ENCODE measurements at regions not wholly inside any gene's neighbourhood (a gene's known extent, or its start where the extent isn't known, plus 50 kb on each side); places are given as distances from the start of the nearest gene placed in this dataset.
A peak's percentile ranks its signal among the peaks of the same experiment; 100 is the strongest.

DNA sequence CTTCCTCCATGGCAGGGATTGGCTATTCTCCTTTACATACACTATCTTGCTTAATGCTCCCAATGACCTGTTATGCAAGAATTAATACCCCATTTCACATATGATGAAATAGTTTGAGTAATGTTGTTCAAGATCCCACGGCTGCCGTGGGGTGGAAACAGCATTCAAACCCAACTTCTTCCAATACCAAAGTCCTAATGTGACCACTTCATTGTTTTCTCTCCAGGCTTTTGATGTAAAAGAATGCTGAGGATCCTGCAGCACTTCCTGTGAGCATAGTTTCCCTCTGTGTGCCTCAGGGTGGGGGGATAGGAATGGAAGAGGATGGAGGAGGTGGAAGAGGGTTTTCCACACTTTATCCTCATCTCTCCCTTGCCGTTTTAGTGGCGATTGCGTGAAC lies 199.4 kb downstream of the IRS1 start (continued):
- TF ChIP-seq ZNF576 (CRISPR knock-in tag; IDR thresholded peaks at IDR 0.05) = no peak
- 0 out of 2 replicates have a peak, but pooled peaks have one; percentile 25 for TF ChIP-seq ZSCAN9 (CRISPR knock-in tag; IDR thresholded peaks at IDR 0.05; ENCODE audit: borderline replicate concordance)
- peak; percentile 54; the same call in 1 of the 2 replicates for TF ChIP-seq HOXA5 (CRISPR knock-in tag; IDR thresholded peaks at IDR 0.05)
- TF ChIP-seq ARID3A (IDR thresholded peaks at IDR 0.05; ENCODE audit: low read depth, low read length) = peak; percentile 54; the same call in 1 of the 2 replicates
- no peak for TF ChIP-seq ELK4 (CRISPR knock-in tag; IDR thresholded peaks at IDR 0.05; ENCODE audit: borderline replicate concordance)
- TF ChIP-seq, protein P1, sequence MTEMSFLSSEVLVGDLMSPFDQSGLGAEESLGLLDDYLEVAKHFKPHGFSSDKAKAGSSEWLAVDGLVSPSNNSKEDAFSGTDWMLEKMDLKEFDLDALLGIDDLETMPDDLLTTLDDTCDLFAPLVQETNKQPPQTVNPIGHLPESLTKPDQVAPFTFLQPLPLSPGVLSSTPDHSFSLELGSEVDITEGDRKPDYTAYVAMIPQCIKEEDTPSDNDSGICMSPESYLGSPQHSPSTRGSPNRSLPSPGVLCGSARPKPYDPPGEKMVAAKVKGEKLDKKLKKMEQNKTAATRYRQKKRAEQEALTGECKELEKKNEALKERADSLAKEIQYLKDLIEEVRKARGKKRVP (CRISPR knock-in tag; IDR thresholded peaks at IDR 0.05) = peak in 1 of 2 experiments; percentile 91; a peak in 2 of 4 replicates
- no peak for TF ChIP-seq GPN1 (CRISPR knock-in tag; IDR thresholded peaks at IDR 0.05; ENCODE audit: borderline replicate concordance)
- TF ChIP-seq ZBTB3 (CRISPR knock-in tag; IDR thresholded peaks at IDR 0.05; ENCODE audit: borderline replicate concordance, low read depth) = no peak
- no peak for TF ChIP-seq ZNF720 (CRISPR knock-in tag; IDR thresholded peaks at IDR 0.05)
- TF ChIP-seq, protein P2, sequence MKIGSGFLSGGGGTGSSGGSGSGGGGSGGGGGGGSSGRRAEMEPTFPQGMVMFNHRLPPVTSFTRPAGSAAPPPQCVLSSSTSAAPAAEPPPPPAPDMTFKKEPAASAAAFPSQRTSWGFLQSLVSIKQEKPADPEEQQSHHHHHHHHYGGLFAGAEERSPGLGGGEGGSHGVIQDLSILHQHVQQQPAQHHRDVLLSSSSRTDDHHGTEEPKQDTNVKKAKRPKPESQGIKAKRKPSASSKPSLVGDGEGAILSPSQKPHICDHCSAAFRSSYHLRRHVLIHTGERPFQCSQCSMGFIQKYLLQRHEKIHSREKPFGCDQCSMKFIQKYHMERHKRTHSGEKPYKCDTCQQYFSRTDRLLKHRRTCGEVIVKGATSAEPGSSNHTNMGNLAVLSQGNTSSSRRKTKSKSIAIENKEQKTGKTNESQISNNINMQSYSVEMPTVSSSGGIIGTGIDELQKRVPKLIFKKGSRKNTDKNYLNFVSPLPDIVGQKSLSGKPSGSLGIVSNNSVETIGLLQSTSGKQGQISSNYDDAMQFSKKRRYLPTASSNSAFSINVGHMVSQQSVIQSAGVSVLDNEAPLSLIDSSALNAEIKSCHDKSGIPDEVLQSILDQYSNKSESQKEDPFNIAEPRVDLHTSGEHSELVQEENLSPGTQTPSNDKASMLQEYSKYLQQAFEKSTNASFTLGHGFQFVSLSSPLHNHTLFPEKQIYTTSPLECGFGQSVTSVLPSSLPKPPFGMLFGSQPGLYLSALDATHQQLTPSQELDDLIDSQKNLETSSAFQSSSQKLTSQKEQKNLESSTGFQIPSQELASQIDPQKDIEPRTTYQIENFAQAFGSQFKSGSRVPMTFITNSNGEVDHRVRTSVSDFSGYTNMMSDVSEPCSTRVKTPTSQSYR (CRISPR knock-in tag; IDR thresholded peaks at IDR 0.05; ENCODE audit: borderline replicate concordance) = peak; percentile 65; the same call in 1 of the 2 replicates
- TF ChIP-seq NONO (IDR thresholded peaks at IDR 0.05) = no peak
- TF ChIP-seq NONO (CRISPR knock-in tag; conservative IDR thresholded peaks at IDR 0.05) = no peak
- no peak for TF ChIP-seq ZNF317 (CRISPR knock-in tag; IDR thresholded peaks at IDR 0.05)
- TF ChIP-seq, protein P3, sequence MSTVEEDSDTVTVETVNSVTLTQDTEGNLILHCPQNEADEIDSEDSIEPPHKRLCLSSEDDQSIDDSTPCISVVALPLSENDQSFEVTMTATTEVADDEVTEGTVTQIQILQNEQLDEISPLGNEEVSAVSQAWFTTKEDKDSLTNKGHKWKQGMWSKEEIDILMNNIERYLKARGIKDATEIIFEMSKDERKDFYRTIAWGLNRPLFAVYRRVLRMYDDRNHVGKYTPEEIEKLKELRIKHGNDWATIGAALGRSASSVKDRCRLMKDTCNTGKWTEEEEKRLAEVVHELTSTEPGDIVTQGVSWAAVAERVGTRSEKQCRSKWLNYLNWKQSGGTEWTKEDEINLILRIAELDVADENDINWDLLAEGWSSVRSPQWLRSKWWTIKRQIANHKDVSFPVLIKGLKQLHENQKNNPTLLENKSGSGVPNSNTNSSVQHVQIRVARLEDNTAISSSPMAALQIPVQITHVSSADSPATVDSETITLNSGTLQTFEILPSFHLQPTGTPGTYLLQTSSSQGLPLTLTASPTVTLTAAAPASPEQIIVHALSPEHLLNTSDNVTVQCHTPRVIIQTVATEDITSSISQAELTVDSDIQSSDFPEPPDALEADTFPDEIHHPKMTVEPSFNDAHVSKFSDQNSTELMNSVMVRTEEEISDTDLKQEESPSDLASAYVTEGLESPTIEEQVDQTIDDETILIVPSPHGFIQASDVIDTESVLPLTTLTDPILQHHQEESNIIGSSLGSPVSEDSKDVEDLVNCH (CRISPR knock-in tag; IDR thresholded peaks at IDR 0.05) = no peak
- TF ChIP-seq, protein P4, sequence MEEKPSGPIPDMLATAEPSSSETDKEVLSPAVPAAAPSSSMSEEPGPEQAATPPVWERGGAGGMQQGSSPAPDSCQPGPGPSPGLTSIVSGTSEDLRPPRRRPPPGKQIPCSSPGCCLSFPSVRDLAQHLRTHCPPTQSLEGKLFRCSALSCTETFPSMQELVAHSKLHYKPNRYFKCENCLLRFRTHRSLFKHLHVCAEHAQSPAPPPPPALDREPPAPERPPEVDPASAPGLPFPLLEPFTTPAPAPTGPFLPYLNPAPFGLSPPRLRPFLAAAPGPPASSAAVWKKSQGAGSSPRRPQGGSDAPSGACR (CRISPR knock-in tag; IDR thresholded peaks at IDR 0.05) = no peak
- peak; percentile 69; the same call in 1 of the 2 replicates for TF ChIP-seq ZNF614 (CRISPR knock-in tag; IDR thresholded peaks at IDR 0.05; ENCODE audit: borderline replicate concordance)
- no peak; the same call in 1 of the 2 replicates for TF ChIP-seq ZBTB33 (CRISPR knock-in tag; IDR thresholded peaks at IDR 0.05)
